PC-3 (cell line): ENCODE measurements at regions not wholly inside any gene's neighbourhood (a gene's known extent, or its start where the extent isn't known, plus 50 kb on each side); places are given as distances from the start of the nearest gene placed in this dataset.

Source experiments
- ATAC-seq: fragments of 200-7000 bp; cut with Tn5 transposase; 2 replicates; pipeline ENCODE4 v1.9.1; 2020; ENCODE audit warnings: mild to moderate bottlenecking, moderate library complexity
- BruUV-seq: library from RNA; stranded (reverse); fragments of 400-500 nt; replicated peaks from 2 replicates; lab custom pipeline; 2021; lab: Mats Ljungman, UMichigan
- CTCF ChIA-PET: fragments of 300-600 bp; sonication (Branson Sonifier 250); formaldehyde crosslinking; loops from one replicate; lab custom pipeline; 2022; ENCODE audit warnings: antibody characterized with exemption; lab: Charles Lee
- POLR2A ChIA-PET: fragments of 300-600 bp; sonication (Branson Sonifier 250); formaldehyde crosslinking; loops from one replicate; lab custom pipeline; 2022; ENCODE audit warnings: antibody characterized with exemption; ENCODE audit not compliant: unreplicated experiment; lab: Charles Lee
- DNase-seq: peaks from one replicate; pipeline ENCODE4 v3.0.0-alpha.2; 2015
- H2AFZ ChIP-seq: fragments of 300-600 bp; sonication (generic); 2 replicates; pipeline ENCODE4 v1.6.0; 2016; ENCODE audit warnings: antibody characterized with exemption, low read length
- H3F3A ChIP-seq: fragments of 300-600 bp; sonication (generic); one replicate; pipeline ENCODE4 v1.6.0; 2017; ENCODE audit warnings: antibody characterized with exemption, low read length, control low read depth, mild to moderate bottlenecking; ENCODE audit not compliant: unreplicated experiment
- H3K27ac ChIP-seq: fragments of 300-600 bp; sonication (generic); 2 replicates; pipeline ENCODE4 v1.5.1; 2016; ENCODE audit warnings: mild to moderate bottlenecking, low read length
- H3K27me3 ChIP-seq: fragments of 300-600 bp; sonication (generic); 2 replicates; pipeline ENCODE4 v1.6.1; 2016; ENCODE audit warnings: low read length, mixed read lengths
- H3K36me3 ChIP-seq: fragments of 300-600 bp; sonication (generic); 2 replicates; pipeline ENCODE4 v1.6.1; 2016; ENCODE audit warnings: low read depth, mixed run types, low read length, mixed read lengths
- H3K4me1 ChIP-seq: fragments of 300-600 bp; sonication (generic); 2 replicates; pipeline ENCODE4 v1.5.1; 2016; ENCODE audit warnings: low read length; ENCODE audit not compliant: insufficient read depth
- H3K4me2 ChIP-seq: fragments of 300-600 bp; sonication (generic); 2 replicates; pipeline ENCODE4 v1.6.0; 2016; ENCODE audit warnings: low read length
- H3K4me3 ChIP-seq: fragments of 300-600 bp; sonication (generic); 2 replicates; pipeline ENCODE4 v1.5.1; 2016; ENCODE audit warnings: mild to moderate bottlenecking, low read length, mixed read lengths
- H3K79me2 ChIP-seq: fragments of 300-600 bp; sonication (generic); 2 replicates; pipeline ENCODE4 v1.6.1; 2017; ENCODE audit warnings: low read length, mixed read lengths
- H3K9ac ChIP-seq: fragments of 300-600 bp; sonication (generic); 2 replicates; pipeline ENCODE4 v1.6.0; 2016; ENCODE audit warnings: mild to moderate bottlenecking, low read length
- H3K9me2 ChIP-seq: fragments of 300-600 bp; sonication (generic); replicated peaks from 2 replicates; pipeline ENCODE4 v1.6.1; 2016; ENCODE audit warnings: mixed run types, low read length, mixed read lengths
- H3K9me3 ChIP-seq: fragments of 300-600 bp; sonication (generic); 2 replicates; pipeline ENCODE4 v1.6.1; 2016; ENCODE audit warnings: low read length, mixed read lengths
- H4K20me1 ChIP-seq: fragments of 300-600 bp; sonication (generic); 2 replicates; pipeline ENCODE4 v1.6.1; 2016; ENCODE audit warnings: low read length, mixed read lengths
- EZH2 ChIP-seq: fragments of 300-600 bp; sonication (generic); IDR thresholded peaks from one replicate; pipeline ENCODE4 v1.6.1; 2017; ENCODE audit warnings: antibody characterized with exemption, mild to moderate bottlenecking, low read length; ENCODE audit not compliant: unreplicated experiment
- EZH2phosphoT487 ChIP-seq: fragments of 300-600 bp; sonication (generic); IDR thresholded peaks from 2 replicates; pipeline ENCODE4 v1.6.1; 2018; ENCODE audit warnings: mild to moderate bottlenecking, antibody characterized with exemption, low read length, borderline replicate concordance
- intact Hi-C: fragments of 100-400 bp; cut with micrococcal nuclease; formaldehyde crosslinking; loops from 2 replicates; pipeline ENCODE4 v1.9.0; 2023
- TF ChIP-seq, protein P1 (sequence below): fragments of 300-600 bp; sonication (generic); conservative IDR thresholded peaks from 2 replicates; pipeline ENCODE4 v1.5.1; 2017; ENCODE audit warnings: antibody characterized with exemption, low read depth, mild to moderate bottlenecking, low read length

GRCh38 chrX:63508668-63509067 lies 157.5 kb upstream of the SPIN4 start:
- no peak for ATAC-seq
- CTCF ChIA-PET, result no interaction called here

GRCh38 chrX:63506320-63506719 lies 155.2 kb upstream of the SPIN4 start:
- H2AFZ ChIP-seq, result no peak overlapping the region
- H3K27ac ChIP-seq, result no peak overlapping the region
- H3K79me2 ChIP-seq, result no peaks in the 10 kb centered on the region
- ChIA-PET CTCF (no interaction called here), POLR2A (no interaction called here)
- no peak for TF ChIP-seq EZH2
- TF ChIP-seq, protein P1, sequence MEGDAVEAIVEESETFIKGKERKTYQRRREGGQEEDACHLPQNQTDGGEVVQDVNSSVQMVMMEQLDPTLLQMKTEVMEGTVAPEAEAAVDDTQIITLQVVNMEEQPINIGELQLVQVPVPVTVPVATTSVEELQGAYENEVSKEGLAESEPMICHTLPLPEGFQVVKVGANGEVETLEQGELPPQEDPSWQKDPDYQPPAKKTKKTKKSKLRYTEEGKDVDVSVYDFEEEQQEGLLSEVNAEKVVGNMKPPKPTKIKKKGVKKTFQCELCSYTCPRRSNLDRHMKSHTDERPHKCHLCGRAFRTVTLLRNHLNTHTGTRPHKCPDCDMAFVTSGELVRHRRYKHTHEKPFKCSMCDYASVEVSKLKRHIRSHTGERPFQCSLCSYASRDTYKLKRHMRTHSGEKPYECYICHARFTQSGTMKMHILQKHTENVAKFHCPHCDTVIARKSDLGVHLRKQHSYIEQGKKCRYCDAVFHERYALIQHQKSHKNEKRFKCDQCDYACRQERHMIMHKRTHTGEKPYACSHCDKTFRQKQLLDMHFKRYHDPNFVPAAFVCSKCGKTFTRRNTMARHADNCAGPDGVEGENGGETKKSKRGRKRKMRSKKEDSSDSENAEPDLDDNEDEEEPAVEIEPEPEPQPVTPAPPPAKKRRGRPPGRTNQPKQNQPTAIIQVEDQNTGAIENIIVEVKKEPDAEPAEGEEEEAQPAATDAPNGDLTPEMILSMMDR, result peak; percentile 77
- no peak for TF ChIP-seq EZH2phosphoT487
- ATAC-seq, result peak; percentile 65
- no peaks in the 10 kb centered on the region for H3K27me3 ChIP-seq
- peak; percentile 63 for DNase-seq
- no TSS peak for BruUV-seq
- H3F3A ChIP-seq, result no peaks in the 10 kb centered on the region
- no peaks in the 10 kb centered on the region for H3K9me3 ChIP-seq
- H3K4me1 ChIP-seq, result peaks cover 6% of the 10 kb centered on the region; the same call in 1 of the 2 replicates
- H3K4me2 ChIP-seq, result no peak overlapping the region
- H3K9ac ChIP-seq, result no peak overlapping the region
- intact Hi-C loops, result loop anchor here (5.0 to 10.0 kb wide), 3 partner anchors 84 to 178 kb away; partner anchors contain the start of gene SPIN4
- no peaks in the 10 kb centered on the region for H3K36me3 ChIP-seq
- H3K9me2 ChIP-seq, result no peaks in the 10 kb centered on the region
- H3K4me3 ChIP-seq, result no peak overlapping the region
- H4K20me1 ChIP-seq, result no peaks in the 10 kb centered on the region

More at GRCh38 chrX:63508668-63509067, 157.5 kb upstream of the SPIN4 start:
- BruUV-seq, result no TSS peak
- DNase-seq, result no peak
- no peaks in the 10 kb centered on the region for H3K9me2 ChIP-seq
- no peaks in the 10 kb centered on the region for H3K27me3 ChIP-seq
- H3F3A ChIP-seq, result no peaks in the 10 kb centered on the region
- intact Hi-C loops, result loop anchor here (5.0 to 10.0 kb wide), 3 partner anchors 86 to 176 kb away; partner anchors contain the start of gene SPIN4
- H3K4me2 ChIP-seq, result no peak overlapping the region
- peaks cover 2% of the 10 kb centered on the region; the same call in 1 of the 2 replicates for H3K4me1 ChIP-seq
- POLR2A ChIA-PET, result no interaction called here
- H3K36me3 ChIP-seq, result no peaks in the 10 kb centered on the region
- H4K20me1 ChIP-seq, result no peaks in the 10 kb centered on the region
- H3K27ac ChIP-seq, result no peak overlapping the region
- no peaks in the 10 kb centered on the region for H3K79me2 ChIP-seq
- no peak overlapping the region for H3K4me3 ChIP-seq
- TF ChIP-seq EZH2phosphoT487 (no peak), EZH2 (no peak)
- TF ChIP-seq, protein P1, result no peak
- no peak overlapping the region for H3K9ac ChIP-seq
- no peaks in the 10 kb centered on the region for H3K9me3 ChIP-seq
- H2AFZ ChIP-seq, result no peak overlapping the region

GRCh38 chrX:63503541-63503940 lies 152.4 kb upstream of the SPIN4 start:
- no TSS peak for BruUV-seq
- ATAC-seq (0 out of 2 replicates have a peak, but pooled peaks have one; percentile 27), DNase-seq (peak; percentile 35)
- no peaks in the 10 kb centered on the region for H3K27me3 ChIP-seq
- H3F3A ChIP-seq, result no peaks in the 10 kb centered on the region
- intact Hi-C loops, result loop anchor here (10.0 kb wide), 1 partner anchor 181 kb away; no protein-coding TSS in a partner anchor
- H4K20me1 ChIP-seq, result no peaks in the 10 kb centered on the region
- H3K36me3 ChIP-seq, result no peaks in the 10 kb centered on the region; the same call in 1 of the 2 replicates
- H3K9me3 ChIP-seq, result no peaks in the 10 kb centered on the region
- H3K4me3 ChIP-seq, result no peak overlapping the region
- POLR2A ChIA-PET, result no interaction called here
- no peaks in the 10 kb centered on the region for H3K79me2 ChIP-seq
- H3K9ac ChIP-seq, result no peak overlapping the region
- no peak overlapping the region for H2AFZ ChIP-seq
- TF ChIP-seq EZH2 (no peak), EZH2phosphoT487 (no peak)
- TF ChIP-seq, protein P1, result no peak
- CTCF ChIA-PET, result interaction anchor here (1.2 kb wide), 1 partner anchor 253 kb away, joined by 3 read pairs; no protein-coding TSS in a partner anchor
- H3K4me2 ChIP-seq, result no peak overlapping the region
- H3K27ac ChIP-seq, result no peak overlapping the region
- H3K4me1 ChIP-seq, result peaks cover 6% of the 10 kb centered on the region; the same call in 1 of the 2 replicates
- H3K9me2 ChIP-seq, result no peaks in the 10 kb centered on the region
